HepG2 (cell line): ENCODE measurements at regions not wholly inside any gene's neighbourhood (a gene's known extent, or its start where the extent isn't known, plus 50 kb on each side); places are given as distances from the start of the nearest gene placed in this dataset.

Experiments used
- ATAC-seq: fragments of 200-7000 bp; cut with Tn5 transposase; 3 replicates; pipeline ENCODE4 v1.9.1; 2020; ENCODE audit warnings: mild to moderate bottlenecking, moderate library complexity
- BruUV-seq: library from RNA; stranded (reverse); fragments of 400-500 nt; replicated peaks from 2 replicates; lab custom pipeline; 2021; lab: Mats Ljungman, UMichigan
- CTCF ChIA-PET: fragments of 300-600 bp; formaldehyde crosslinking; extraction: SDS; loops from one replicate; lab custom pipeline; 2021; ENCODE audit warnings: low total read pairs, inconsistent platforms, low intra/inter-chr PET ratio; lab: Yijun Ruan, JAX
- POLR2A ChIA-PET: fragments of 350-600 bp; sonication (Branson Sonifier 250); formaldehyde crosslinking; loops from one replicate; lab custom pipeline; 2020; ENCODE audit warnings: antibody characterized with exemption, inconsistent platforms; lab: Yijun Ruan, JAX
- DNase-seq: peaks from one replicate; pipeline ENCODE4 v3.0.0-alpha.2; 2015; ENCODE audit warnings: low spot score
- FAIRE-seq: peaks from 3 replicates; lab custom pipeline; 2011; peaks lifted over from hg19 to GRCh38; lab: Jason Lieb, UNC
- H2AFZ ChIP-seq: one replicate; pipeline ENCODE4 v1.6.1; 2011; ENCODE audit warnings: low read length, inconsistent platforms
- H3K27ac ChIP-seq: fragments of 300-600 bp; 3 replicates; pipeline ENCODE4 v1.8.0; 2011; ENCODE audit warnings: mixed run types, mild to moderate bottlenecking, mixed read lengths, low read length, inconsistent platforms; ENCODE audit not compliant: insufficient read depth; ENCODE audit errors: extremely low read length
- H3K27me3 ChIP-seq, 2 experiments: fragments of 200-600 bp in 1 of 2; 2 replicates in 1 of 2; 3 replicates in 1 of 2; pipeline versions ENCODE4 v1.6.0 to v1.8.0; 2011; ENCODE audit warnings: low read length in 2 of 2, mild to moderate bottlenecking in 2 of 2, moderate library complexity in 2 of 2, inconsistent platforms in 1 of 2; ENCODE audit not compliant: insufficient read depth in 2 of 2, control insufficient read depth in 1 of 2
- H3K36me3 ChIP-seq, 2 experiments: fragments of 200-600 bp in 1 of 2; replicated peaks in 1 of 2; 2 replicates in 1 of 2; 3 replicates in 1 of 2; pipeline versions ENCODE4 v1.5.1 to v1.8.0; 2011; ENCODE audit warnings: low read length in 2 of 2, inconsistent platforms in 1 of 2; ENCODE audit not compliant: insufficient read depth in 2 of 2, control insufficient read depth in 1 of 2
- H3K4me1 ChIP-seq: 2 replicates; pipeline ENCODE4 v1.5.1; 2012; ENCODE audit warnings: low read length, inconsistent platforms; ENCODE audit not compliant: insufficient read depth
- H3K4me2 ChIP-seq: 2 replicates; pipeline ENCODE4 v1.6.0; 2011; ENCODE audit warnings: low read depth, low read length, inconsistent platforms
- H3K4me3 ChIP-seq, 3 experiments: fragments of 200-600 bp in 1 of 3; sonication (generic), shearing (Covaris generic) in 1 of 3; replicated peaks in 1 of 3; 2 replicates each; pipeline ENCODE4 v1.5.1; 2011 to 2016; ENCODE audit warnings: low read length in 3 of 3, inconsistent platforms in 2 of 3, low read depth in 2 of 3, mild to moderate bottlenecking in 2 of 3, control low read depth in 1 of 3, mixed read lengths in 1 of 3; ENCODE audit not compliant: insufficient read depth in 1 of 3
- H3K79me2 ChIP-seq: one replicate; pipeline ENCODE4 v1.6.1; 2011; ENCODE audit warnings: low read length, inconsistent platforms; ENCODE audit not compliant: insufficient read depth
- H3K9ac ChIP-seq: 2 replicates; pipeline ENCODE4 v1.6.0; 2011; ENCODE audit warnings: mild to moderate bottlenecking, low read depth, low read length, inconsistent platforms; ENCODE audit not compliant: insufficient read depth
- H3K9me3 ChIP-seq: 2 replicates; pipeline ENCODE4 v1.5.1; 2012; ENCODE audit warnings: mild to moderate bottlenecking, low read length
- H4K20me1 ChIP-seq: 2 replicates; pipeline ENCODE4 v1.6.0; 2011; ENCODE audit warnings: inconsistent platforms, mild to moderate bottlenecking, low read length, moderate library complexity; ENCODE audit not compliant: insufficient read depth
- MAFF ChIP-seq: IDR thresholded peaks from 2 replicates; pipeline ENCODE4 v1.6.1; 2011; ENCODE audit warnings: low read depth, low read length, improper control_type of control experiment
- MAFK ChIP-seq, 2 experiments: IDR thresholded peaks in 1 of 2; conservative IDR thresholded peaks in 1 of 2; 2 replicates each; pipeline ENCODE4 v1.6.1; 2011; ENCODE audit warnings: improper control_type of control experiment in 2 of 2, low read length in 2 of 2
- MED13 ChIP-seq: sonication (generic); formaldehyde crosslinking; IDR thresholded peaks from 2 replicates; pipeline ENCODE4 v1.5.0; 2020; ENCODE audit warnings: missing genetic modification reagents
- POLR2A ChIP-seq, 2 experiments: IDR thresholded peaks; 2 replicates each; pipeline ENCODE4 v1.6.1; 2011; ENCODE audit warnings: low read depth in 2 of 2, low read length in 2 of 2, mild to moderate bottlenecking in 1 of 2, moderate library complexity in 1 of 2; ENCODE audit not compliant: insufficient read depth in 1 of 2
- ZNF530 ChIP-seq: sonication (generic); formaldehyde crosslinking; IDR thresholded peaks from 2 replicates; pipeline ENCODE4 v1.5.0; 2020; ENCODE audit warnings: low read depth, mild to moderate bottlenecking, missing genetic modification reagents
- WGBS: methylation state at CpG from one replicate; pipeline ENCODE4 v1.1.6; 2017; ENCODE audit warnings: low lambda C conversion rate; 5-methylcytosine and 5-hydroxymethylcytosine counted together
- in situ Hi-C: cut with HindIII; loops from 2 replicates; pipeline ENCODE4 v1.10.0; 2017; ENCODE audit warnings: low pct_unique_long_range_greater_than_20kb; ENCODE audit not compliant: extremely low pct_ligation_motif_present
- intact Hi-C: fragments of 100-400 bp; cut with micrococcal nuclease; formaldehyde crosslinking; loops from one replicate; pipeline ENCODE4 v1.10.0; 2022; ENCODE audit not compliant: unreplicated experiment
- TF ChIP-seq, protein P1 (sequence below): sonication (generic); formaldehyde crosslinking; IDR thresholded peaks from 2 replicates; pipeline ENCODE4 v1.4.0; 2020; ENCODE audit warnings: low read depth, mild to moderate bottlenecking, missing genetic modification reagents
- TF ChIP-seq, protein P2 (sequence below): sonication (generic); formaldehyde crosslinking; IDR thresholded peaks from 2 replicates; pipeline ENCODE4 v1.8.0; 2022; ENCODE audit warnings: missing genetic modification reagents, mild to moderate bottlenecking, inconsistent platforms, borderline replicate concordance
- TF ChIP-seq, protein P3 (sequence below): sonication (generic); formaldehyde crosslinking; IDR thresholded peaks from 2 replicates; pipeline ENCODE4 v1.5.1; 2020; ENCODE audit warnings: missing genetic modification reagents, mild to moderate bottlenecking, borderline replicate concordance

DNA sequence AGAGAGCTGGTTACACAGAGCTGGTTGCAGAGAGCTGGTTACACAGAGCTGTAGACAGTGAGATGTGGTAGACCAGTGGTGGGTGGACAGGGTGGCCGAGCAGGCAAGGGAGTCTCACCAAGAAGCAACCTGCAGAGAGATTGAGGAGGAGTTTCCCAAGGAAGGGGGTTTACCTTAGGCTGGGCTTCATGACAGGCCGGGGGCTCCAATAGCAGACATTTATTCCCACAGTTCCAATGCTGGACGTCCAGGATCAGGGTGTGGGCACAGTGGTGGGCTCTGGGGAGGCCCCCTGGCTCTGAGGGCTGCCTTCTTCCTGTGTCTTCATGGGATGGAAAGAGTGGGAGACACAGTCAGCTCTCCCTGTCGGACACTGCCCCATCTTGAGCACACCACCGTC is 386.9 kb upstream of the IRX4 start (continued):
- TF ChIP-seq POLR2A (IDR thresholded peaks at IDR 0.05; ENCODE audit: insufficient read depth in 1 of 2, low read depth in 2 of 2, low read length in 2 of 2) (no peak), ZNF530 (CRISPR knock-in tag) (no peak)
- TF ChIP-seq, protein P1, sequence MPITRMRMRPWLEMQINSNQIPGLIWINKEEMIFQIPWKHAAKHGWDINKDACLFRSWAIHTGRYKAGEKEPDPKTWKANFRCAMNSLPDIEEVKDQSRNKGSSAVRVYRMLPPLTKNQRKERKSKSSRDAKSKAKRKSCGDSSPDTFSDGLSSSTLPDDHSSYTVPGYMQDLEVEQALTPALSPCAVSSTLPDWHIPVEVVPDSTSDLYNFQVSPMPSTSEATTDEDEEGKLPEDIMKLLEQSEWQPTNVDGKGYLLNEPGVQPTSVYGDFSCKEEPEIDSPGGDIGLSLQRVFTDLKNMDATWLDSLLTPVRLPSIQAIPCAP (CRISPR knock-in tag) = no peak

DNA sequence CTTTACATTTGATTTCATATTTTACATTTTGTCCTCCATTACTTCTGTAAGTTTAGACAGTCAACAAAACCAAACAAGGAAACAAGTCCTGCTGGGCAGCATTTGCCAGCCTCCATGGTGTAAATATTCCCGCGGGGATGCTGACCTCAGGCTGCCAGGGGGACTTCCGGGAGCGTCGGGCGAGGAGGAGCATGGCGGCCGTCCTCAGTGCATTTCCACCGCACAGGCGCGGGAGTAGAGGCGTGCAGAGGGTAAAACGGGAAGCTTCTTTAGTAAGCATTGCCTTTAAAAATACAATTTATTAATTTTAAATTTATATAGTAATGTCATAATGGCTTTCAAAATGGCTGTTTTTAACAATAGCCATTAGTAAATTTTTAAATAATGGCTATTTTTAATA is 385.3 kb upstream of the IRX4 start:
- no TSS peak for BruUV-seq
- intact Hi-C loops = no loop called here
- no peak for TF ChIP-seq MED13 (CRISPR knock-in tag)
- Histone ChIP-seq H3K27me3 (peaks cover 2 to 20% of the 10 kb centered on the region in 2 experiments; a peak in 3 of 5 replicates), H3K36me3 (no peaks in the 10 kb centered on the region), H3K4me2 (no peak overlapping the region), H3K4me3 (no peak overlapping the region), H3K9ac (no peak overlapping the region), H3K4me1 (no peaks in the 10 kb centered on the region), H3K9me3 (no peaks in the 10 kb centered on the region), H3K27ac (no peak overlapping the region), H4K20me1 (no peaks in the 10 kb centered on the region), H2AFZ (no peak overlapping the region), H3K79me2 (no peaks in the 10 kb centered on the region)
- WGBS = 73% methylated on average over 13 of the region's 13 CpGs
- DNase-seq (no peak), ATAC-seq (no peak), FAIRE-seq (no peak)
- CTCF ChIA-PET = no interaction called here
- in situ Hi-C loops = no loop called here
- POLR2A ChIA-PET = no interaction called here

DNA sequence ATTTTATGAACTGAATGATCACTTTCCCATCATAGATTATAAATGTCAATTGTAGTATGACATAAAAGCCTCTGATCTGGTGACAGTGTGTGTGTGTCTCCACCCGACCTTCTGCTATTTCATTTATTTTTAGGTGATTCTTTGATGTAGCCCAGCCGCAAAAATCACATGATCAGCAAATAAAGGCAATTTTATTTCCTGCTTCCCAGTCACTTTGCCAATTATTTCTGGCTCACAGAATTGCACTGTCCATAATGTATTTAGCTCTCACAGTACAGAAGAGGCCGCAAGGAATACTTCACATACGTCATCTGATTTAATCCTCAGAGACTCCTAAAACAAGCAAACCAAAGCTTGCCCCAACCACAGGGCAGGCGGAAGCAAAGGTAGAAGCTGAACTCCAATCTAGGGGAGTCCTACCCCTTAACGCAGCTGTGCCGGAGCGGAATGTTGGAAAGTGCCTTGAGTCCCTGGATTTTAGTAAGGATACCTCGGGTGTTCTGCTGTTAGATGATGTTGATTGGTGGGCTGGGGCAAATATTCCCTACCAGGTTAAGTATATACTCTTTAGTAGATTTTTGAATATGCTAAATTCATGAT is 384.0 kb upstream of the IRX4 start:
- DNase-seq = no peak
- no TSS peak for BruUV-seq
- H2AFZ ChIP-seq = no peak overlapping the region
- no peaks in the 10 kb centered on the region for H3K36me3 ChIP-seq
- ChIA-PET CTCF (no interaction called here), POLR2A (no interaction called here)
- H3K4me1 ChIP-seq = no peaks in the 10 kb centered on the region
- in situ Hi-C loops = no loop called here
- no peak overlapping the region for H3K4me2 ChIP-seq
- H3K9ac ChIP-seq = no peak overlapping the region
- H3K79me2 ChIP-seq = no peaks in the 10 kb centered on the region
- H3K9me3 ChIP-seq = no peaks in the 10 kb centered on the region
- 27% methylated on average over 9 of the region's 9 CpGs for WGBS
- intact Hi-C loops = no loop called here
- H4K20me1 ChIP-seq = no peaks in the 10 kb centered on the region
- TF ChIP-seq MAFK (conservative IDR thresholded peaks at IDR 0.05 in 1 of 2, IDR thresholded peaks at IDR 0.05 in 1 of 2; ENCODE audit: low read length in 2 of 2) = peak; percentile 61 to 73; a peak in 3 of 4 replicates
- TF ChIP-seq MAFF = peak; percentile 69
- TF ChIP-seq, protein P2, sequence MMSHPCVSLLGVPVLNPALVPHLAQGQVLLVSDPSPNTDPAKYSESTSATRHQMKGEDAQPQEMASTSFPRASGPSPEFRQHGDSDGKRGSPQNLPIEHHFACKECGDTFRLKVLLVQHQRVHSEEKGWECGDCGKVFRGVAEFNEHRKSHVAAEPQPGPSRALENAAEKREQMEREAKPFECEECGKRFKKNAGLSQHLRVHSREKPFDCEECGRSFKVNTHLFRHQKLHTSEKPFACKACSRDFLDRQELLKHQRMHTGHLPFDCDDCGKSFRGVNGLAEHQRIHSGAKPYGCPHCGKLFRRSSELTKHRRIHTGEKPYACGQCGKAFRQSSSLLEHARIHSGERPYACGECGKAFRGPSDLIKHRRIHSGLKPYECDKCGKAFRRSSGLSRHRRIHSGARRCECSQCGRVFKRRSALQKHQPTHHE = no peak
- TF ChIP-seq, protein P3, sequence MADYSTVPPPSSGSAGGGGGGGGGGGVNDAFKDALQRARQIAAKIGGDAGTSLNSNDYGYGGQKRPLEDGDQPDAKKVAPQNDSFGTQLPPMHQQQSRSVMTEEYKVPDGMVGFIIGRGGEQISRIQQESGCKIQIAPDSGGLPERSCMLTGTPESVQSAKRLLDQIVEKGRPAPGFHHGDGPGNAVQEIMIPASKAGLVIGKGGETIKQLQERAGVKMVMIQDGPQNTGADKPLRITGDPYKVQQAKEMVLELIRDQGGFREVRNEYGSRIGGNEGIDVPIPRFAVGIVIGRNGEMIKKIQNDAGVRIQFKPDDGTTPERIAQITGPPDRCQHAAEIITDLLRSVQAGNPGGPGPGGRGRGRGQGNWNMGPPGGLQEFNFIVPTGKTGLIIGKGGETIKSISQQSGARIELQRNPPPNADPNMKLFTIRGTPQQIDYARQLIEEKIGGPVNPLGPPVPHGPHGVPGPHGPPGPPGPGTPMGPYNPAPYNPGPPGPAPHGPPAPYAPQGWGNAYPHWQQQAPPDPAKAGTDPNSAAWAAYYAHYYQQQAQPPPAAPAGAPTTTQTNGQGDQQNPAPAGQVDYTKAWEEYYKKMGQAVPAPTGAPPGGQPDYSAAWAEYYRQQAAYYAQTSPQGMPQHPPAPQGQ (CRISPR knock-in tag) = no peak
- TF ChIP-seq, all 625 proteins: peak for 2
- H3K27me3 ChIP-seq = peaks cover 1 to 19% of the 10 kb centered on the region in 2 experiments; a peak in 3 of 5 replicates
- no peak for FAIRE-seq
- no peak overlapping the region for H3K27ac ChIP-seq
- ATAC-seq = no peak
- H3K4me3 ChIP-seq = no peak overlapping the region
